ENCODE measurements at regions not wholly inside any gene's neighbourhood (a gene's known extent, or its start where the extent isn't known, plus 50 kb on each side); places are given as distances from the start of the nearest gene placed in this dataset.
"Not testable (repeated sequence)": the region's sequence is repeated elsewhere in the genome, so short reads cannot be mapped to it uniquely, and the experiment has no call there.

DNA sequence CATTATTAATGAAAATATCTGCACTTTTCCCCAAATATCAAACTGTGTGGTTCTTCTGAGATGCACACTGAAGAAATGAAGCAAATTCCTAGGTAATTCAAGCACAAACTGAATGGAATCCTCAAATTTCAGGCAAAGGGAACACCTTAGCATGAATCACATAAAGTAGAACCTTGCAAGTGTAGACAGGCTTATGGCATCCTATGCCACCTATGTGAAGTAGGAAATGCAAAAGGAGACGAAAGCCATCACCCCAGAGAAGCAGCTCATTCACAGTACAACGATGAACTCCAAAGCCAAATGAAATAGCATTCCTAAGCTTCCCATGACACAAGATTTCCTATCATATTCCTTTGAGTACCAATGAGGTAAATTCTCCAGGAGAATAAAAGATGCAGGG is 461.2 kb upstream of the RUNX1 start:
- DNase-seq: no peak

GRCh38 chr21:35509001-35509704 is 460.1 kb upstream of the RUNX1 start:
- no peak for DNase-seq

- peak; percentile 66 for DNase-seq
Observed at GRCh38 chr21:35508139-35508888, 459.2 kb upstream of the RUNX1 start.

DNA sequence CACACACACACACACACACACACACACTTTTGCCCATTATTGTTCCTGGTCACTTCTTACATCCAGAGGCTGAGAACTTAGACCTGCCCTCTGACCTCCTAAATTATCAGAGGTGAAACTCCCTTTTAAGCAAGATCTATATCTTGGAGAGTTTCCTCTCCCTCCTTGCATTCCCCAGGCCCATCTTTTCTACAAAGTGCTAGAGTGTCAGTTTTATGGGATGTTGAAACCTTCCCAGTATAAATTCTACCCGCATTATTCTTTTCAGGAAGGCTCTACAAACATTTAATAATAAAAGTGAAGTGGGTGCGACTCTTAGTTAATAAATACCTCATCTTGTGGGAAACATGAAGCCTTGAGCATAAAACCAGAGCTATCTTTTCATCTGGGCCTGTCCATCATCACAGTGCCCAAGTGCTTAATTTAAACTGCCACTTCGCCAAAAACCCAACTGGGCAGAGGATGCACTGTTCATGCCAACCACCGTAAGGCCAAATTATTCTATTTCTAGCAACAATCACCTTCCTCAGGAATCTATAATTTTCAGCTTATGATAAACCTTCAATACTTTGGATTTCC is 458.2 kb upstream of the RUNX1 start:
- no peak for DNase-seq

DNA sequence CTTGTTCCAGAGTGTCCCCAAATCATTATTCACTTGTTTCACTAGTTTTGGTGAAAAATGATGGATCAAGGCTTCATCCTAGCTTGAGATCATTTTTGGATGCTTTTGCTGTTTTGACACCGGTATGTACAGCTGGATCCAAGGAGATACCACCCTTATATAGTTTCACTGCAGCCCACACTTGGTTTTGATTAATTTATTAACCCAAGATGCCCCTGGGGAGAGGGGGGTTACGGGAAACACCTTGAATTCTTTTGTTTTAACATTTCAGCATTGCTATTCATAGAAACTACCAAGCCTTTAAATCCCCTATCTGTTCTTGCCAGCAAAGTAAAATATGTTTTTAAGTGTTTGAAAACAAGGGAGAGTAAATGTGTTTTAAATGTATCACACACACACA is 457.7 kb upstream of the RUNX1 start:
- peak; percentile 41 for DNase-seq

DNA sequence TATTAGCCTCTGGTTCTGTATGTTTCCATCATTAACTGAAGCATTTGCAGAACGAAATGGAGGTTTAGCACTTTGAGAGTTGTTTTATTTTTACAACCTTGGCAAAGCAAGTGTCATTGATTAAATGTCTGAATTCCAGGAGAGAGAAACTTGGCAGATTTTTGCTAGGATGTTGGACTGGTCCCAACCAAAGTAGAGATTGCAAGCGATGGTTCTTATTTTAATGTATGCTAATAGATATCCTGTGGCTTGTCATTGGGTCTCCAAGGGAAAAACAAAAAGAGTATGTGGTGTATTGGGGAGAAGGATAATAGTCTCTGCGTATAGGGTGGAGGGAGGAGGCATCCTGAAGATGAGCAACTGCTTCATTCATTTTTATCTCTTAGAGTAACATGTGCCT is 457.2 kb upstream of the RUNX1 start:
- DNase-seq: peak; percentile 80

- DNase-seq: no peak
Observed at GRCh38 chr21:35504951-35505466, 455.9 kb upstream of the RUNX1 start.

DNA sequence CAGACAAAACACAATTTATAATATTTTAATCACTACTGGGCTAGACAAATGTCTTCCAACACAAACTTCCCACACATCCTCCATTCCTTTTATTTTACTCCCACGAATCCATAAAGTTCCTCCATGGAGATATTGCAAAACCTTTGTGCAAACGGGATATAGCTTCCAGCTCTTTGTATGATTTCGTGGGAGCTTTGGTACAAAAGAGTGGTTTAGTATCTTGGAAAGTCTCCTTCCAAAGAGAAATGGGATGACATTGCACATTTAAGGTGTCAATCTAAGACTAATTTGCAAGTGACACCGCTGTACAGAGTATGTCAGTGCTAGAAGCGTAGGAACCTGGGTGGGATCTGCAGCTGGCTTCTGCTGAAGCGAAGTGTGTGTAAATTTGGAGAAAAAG is 455.2 kb upstream of the RUNX1 start:
- DNase-seq: no peak

DNA sequence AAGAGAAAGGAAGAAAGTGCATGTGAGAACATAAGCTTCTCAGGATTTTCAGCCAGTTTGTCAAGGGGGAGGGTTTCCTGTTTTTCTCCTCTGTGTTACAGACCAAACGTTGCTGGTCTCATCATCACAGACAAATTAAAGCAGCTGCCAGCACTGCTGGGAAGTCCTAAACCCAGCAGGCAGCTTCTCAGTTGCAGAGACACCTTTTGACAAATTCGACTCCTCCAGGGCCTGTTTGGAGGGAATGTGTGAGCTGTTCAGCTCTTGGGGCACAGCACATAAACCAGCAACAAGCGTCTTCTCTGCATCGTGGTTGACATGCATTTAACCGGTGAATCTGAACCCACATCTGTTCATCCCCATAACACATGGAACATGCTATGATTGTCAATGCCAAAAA is 454.6 kb upstream of the RUNX1 start:
- peak; percentile 55 for DNase-seq

DNA sequence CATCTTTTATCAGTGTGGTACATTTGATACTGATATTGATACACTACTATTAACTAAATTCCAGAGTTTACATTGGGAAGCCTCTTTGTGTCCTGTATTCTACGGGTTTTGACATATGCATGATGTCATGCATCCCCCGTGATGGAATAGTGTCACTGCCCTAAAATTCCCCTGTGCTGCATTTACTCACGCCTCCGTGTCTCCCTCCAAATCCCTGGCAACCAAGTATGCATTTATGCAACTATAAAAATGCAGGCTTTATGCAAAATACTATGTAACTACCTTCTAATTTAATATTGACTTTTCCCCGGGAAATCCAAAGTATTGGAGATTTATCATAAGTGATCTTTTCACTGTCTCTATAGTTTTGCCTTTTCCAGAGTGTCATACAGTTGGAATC is 453.7 kb upstream of the RUNX1 start:
- no peak for DNase-seq

DNA sequence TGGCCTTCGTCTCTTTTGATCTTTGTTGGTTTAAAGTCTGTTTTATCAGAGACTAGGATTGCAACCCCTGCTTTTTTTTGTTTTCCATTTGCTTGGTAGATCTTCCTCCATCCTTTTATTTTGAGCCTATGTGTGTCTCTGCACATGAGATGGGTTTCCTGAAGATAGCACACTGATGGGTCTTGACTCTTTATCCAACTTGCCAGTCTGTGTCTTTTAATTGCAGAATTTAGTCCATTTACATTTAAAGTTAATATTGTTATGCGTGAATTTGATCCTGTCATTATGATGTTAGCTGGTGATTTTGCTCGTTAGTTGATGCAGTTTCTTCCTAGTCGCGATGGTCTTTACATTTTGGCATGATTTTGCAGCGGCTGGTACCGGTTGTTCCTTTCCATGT is 448.4 kb upstream of the RUNX1 start:
- DNase-seq: not testable (repeated sequence)

DNA sequence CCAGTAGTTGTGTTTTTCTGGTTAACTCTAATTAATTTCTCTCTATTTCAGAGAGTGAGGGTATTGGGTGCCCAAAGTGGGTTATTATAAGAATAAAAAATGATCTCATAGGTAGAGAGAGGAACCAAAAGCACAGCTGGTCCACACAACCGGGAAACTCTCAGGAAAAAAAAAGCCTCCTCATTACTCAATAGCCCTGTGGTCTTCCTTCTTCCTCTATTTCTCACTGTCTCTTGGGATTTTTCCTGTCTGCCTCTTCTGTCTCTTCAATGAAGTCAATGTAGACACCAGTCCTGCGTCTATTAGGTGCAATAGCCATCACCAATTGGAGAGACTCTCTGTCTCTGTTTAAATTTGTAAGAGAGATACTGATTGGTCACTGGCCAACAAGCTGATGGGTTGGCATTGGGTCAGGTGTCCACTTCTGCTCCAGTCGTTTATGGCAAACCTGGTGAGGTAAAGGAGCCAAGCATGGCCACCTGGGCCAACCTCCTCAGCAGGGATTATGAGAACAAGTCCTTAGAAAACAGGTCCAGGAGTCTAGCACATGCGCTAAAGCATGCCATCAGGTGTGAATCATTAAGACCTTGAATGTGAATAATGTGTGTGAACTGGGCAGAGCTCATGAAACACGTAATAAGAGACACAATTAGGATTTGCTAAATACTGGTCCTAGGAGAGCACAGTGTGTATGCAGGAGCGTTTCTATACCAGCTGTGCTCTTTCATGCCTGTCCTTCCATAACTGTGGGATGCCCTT is 443.0 kb upstream of the RUNX1 start:
- DNase-seq: no peak

DNA sequence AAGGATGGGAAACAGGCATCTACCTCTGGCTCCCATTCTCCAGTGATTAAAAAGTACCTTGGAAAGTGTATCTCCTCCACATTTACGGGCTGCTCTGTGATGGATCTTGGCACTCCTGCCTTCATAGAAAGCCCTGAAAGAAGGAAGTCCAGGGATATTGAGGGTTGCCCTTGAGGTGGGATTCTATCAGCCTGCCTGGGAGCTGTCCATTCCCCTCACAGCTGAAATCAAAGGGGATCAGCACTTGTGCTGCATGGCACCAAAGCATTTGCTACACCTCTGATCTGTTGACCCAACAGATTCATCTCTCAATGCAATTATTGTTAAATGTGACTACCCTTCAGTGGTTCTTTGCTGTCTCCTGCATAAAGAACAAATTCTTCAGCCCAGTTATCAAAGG is 442.0 kb upstream of the RUNX1 start:
- no peak for DNase-seq

DNA sequence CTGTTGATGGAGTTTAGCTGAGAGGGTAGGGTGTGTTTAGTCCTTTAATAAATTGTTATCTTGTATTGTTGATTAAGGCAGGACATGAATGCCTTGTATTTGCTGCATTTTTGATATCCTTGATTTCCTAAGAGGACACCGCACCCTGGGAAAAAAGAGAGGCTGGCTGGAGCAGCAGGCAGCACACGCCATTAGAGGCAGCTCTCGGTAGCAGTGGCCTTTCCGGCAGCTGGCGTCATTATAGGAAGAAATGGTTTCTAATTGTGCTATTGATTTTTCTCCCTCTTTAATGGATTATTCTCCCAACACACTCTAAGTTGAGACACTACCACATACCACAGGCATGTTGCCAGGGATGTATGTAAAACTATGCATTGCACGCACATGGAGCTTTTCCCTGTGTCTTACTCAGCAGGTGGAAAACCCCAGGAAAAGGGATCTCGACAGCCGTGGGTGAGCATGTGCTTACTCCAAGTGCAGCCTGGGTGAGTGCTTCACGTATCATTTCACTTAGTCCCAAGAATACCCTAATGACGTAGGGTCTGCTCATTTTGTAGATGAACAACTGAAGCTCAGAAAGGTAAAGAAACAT is 440.4 kb upstream of the RUNX1 start:
- peak; percentile 65 for DNase-seq

DNA sequence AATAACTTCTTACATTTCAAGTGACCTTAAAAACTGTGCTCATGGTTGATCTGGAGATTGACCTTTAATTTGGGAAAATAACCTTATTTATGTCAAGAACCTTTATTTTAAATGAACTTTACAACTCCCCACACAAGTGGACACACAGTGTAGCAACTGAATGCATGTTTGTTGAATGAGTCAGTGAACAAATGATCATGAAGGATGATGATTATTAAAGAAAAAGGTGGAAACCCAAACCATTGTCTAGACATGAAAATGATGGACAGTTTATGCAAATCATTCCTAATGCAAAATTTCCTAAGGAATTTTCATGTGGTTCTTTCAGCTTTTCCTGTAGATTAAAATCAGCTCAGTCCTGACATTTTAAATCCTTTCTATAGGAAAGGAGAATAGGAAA is 439.8 kb upstream of the RUNX1 start:
- DNase-seq: peak; percentile 77

- no peak for DNase-seq
Observed at GRCh38 chr21:35485364-35485763, 436.3 kb upstream of the RUNX1 start.

- no peak for DNase-seq
Observed at GRCh38 chr21:35484851-35485250, 435.7 kb upstream of the RUNX1 start.

- DNase-seq: no peak
Observed at GRCh38 chr21:35484032-35484431, 434.9 kb upstream of the RUNX1 start.

DNA sequence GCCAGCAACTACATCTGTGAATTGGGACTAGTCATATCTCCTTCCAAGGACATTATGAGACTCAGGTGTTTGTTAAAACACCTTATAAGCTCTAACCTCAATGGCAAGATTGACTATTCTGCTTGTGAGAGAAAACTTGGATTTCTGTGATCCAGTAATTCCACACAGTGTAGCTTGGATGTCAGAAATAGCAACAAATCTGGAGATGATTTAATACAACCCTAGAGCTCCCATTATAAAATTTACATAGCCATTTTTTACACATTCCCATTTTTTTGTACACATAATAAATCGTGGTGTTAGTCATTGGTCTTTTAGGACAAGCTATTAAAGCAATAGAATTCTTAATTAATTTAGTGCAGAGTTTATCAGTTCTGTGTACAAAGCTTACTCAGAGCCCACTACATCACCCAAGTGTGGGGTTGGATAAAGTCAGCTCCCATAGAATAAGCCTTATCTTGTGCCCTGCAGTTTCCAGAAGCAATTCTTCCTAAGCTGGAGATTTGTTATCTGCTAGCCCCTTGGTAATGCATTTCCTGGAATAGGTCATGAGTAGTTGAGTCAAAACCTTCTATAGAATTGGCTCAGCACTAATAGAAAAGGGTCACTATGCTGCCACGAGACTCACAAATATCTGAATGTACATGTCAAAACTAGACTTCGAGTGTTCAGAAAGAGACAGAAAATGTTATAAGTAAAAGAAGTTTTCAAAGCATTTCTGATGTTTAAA is 434.0 kb upstream of the RUNX1 start:
- no peak for DNase-seq

DNA sequence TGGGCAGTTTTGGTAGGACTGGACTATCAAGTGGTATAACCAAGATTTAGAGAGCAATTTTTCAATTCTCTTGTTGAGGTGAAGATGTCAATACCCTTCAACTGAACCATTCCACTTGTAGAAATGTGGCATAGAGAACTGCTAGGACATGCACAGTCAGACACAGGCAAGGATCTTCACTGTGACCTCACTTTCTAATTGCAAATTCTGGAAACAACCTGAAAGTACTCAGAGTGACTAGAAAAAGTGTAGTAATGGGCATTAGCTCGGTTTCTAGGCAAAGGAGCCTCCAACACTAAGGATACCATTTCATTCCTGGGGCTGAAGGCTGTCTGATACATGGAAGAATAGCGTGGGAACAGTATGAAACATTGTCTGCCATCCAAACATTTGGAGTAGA is 433.0 kb upstream of the RUNX1 start:
- DNase-seq: no peak

DNA sequence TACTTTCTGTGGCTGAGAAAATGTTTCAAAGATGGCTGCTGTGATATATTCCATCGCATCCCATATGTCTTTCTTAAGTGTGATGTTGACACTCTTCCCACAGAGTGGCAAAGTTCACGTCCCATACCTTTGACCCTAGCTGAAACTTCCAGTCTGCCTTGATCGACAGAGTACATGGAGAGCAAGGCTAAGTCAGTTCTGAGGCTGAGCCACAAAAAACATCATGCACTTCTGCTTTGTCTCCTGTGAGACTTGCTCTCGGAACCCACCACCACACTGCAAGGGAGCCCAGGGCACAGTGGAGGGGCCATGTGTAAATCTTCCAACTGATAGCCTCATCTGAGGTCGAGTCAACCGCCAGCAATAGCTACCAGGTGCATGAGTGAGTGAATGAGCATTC is 431.9 kb upstream of the RUNX1 start:
- DNase-seq: no peak

DNA sequence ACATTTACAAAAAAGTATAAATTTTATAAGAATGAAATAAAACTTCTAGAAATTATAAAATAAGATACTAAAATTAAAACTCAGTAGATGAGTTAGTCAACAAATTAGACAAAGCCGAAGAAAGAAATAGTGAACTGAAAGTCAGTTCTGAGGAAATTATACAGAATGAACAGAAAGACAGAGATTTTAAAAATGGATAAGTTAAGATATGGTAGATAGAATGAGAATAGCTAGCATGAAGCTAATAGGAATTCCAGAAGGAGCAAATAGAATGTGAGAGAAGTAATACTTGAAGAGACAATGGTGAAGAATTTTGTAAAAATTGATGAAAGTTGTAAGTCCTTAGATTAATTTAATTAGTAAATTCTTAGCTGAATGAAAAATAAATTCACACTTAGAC is 430.4 kb upstream of the RUNX1 start:
- DNase-seq: no peak

Measured in fibroblast of upper back skin (primary cell).